HUDEP-2 (cell line): ENCODE measurements at regions not wholly inside any gene's neighbourhood (a gene's known extent, or its start where the extent isn't known, plus 50 kb on each side); places are given as distances from the start of the nearest gene placed in this dataset.
"Not testable (repeated sequence)": the region's sequence is repeated elsewhere in the genome, so short reads cannot be mapped to it uniquely, and the experiment has no call there.

ENCODE experiments used
- DNase-seq, 76 experiments: peaks; one replicate each; lab custom pipeline; 2025; ENCODE audit not compliant: unreplicated experiment in 76 of 76; lab: John Stamatoyannopoulos, UW

DNA sequence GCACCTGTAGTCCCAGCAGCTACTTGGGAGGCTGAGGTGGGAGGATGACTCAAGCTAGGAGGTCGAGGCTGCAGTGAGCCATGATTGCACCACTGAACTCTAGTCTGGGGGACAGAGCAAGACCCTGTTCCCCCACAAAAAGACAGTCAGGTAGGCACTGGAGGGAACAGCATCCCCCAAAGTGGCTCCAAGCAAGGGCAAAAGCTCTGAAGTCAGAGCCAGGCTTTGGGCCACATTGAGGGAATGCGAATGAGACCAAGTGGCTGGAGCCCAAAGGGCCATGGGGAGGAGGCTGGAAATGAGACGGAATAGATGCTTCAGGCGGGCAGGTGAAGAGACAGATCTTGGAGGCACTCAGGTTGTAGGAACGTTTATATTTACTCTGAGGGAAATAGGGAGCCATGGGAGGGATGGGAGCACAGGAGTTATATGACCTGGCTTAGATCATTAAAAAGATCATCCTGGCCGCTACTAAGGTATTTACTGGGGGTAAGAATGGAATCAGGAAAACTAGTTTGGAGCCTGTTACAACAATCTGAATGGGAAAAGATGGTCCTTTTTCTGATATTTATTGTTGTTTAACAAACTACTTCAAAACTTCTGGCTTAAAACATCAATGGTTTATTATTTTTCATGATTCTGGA is 229.6 kb upstream of the ZNF217 start:
- no peak for DNase-seq

DNA sequence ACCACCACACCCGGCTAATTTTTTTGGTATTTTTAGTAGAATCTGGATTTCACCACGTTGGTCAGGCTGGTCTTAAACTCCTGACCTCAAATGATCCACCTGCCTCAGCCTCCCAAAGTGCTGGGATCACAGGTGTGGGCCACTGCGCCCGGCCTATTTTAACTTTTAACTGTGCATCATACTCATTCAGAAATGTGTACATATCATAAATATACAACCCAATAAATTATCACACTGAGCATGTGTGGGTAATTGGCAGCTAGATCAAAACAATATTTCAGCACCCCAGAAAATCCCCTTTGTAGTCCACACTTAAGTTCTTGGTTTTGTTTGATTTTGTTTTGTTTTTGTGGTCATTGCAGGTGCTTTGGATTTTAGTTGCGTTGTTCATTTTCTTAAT is 228.9 kb upstream of the ZNF217 start:
- DNase-seq: no peak

DNA sequence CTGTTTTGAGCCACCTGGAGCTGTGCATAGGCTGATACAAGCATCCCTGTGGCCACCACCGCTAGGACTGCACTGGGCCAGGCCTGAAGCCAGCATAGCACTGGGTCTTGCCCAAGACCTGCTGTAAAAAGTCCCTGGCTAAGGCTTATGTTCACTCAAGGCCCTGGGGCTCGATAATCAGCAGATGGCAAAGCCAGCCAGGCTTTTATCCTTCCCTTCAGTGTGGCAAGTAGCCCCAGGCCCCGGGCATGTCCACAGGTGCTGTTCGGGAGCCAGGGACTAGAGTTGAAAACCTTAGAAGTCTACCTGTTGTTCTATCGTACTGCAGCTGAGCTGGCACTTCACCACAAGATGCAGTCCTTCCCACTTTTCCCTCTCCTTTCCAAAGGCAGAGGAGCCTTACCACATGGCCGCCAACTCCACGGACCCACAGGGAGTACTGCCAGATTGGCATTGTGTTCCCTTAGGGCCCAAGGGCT is 226.4 kb upstream of the ZNF217 start:
- no peak for DNase-seq

DNA sequence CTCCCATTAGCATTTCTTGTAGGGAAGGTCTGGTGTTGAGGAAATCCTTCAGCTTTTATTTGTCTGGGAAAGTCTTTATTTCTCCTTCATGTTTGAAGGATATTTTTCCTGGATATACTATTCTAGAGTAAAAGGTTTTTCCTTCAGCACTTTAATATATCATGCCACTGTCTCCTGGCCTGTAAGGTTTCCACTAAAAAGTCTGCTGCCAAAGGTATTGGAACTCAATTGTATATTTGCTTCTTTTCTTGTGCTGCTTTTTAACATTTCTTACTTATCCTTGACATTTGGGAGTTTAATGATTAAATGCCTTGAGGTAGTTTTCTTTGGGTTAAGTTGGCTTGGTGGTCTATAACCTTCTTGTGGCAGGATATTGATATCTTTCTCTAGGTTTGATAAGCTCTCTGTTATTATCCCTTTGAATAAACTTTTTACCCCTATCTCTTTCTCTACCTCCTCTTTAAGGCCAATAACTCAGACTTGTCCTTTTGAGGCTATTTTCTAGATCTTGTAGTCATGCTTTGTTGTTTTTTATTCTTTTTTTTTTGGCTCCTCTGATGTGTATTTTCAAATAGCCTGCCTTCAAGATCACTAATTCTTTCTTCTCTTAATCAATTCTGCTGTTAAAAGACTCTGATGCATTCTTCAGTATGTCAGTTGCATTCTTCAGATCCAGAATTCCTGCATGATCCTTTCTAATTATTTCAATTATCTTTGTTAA is 225.0 kb upstream of the ZNF217 start:
- no peak for DNase-seq

DNA sequence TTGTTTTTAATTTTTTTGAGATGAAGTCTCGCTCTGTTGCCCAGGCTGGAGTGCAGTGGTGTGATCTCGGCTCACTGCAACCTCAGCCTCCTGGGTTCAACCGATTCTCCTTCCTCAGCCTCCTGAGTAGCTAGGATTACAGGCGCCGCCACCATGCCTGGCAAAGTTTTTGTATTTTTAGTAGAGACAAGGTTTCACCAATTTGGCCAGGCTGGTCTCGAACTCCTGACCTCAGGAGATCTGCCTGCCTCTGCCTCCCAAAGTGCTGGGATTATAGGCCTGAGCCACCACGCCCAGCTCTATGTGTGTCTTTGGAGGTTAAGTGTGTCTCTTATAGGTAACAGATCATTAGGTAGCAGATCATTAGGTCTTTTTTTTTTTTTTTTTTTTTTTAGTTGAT is 223.9 kb upstream of the ZNF217 start:
- DNase-seq: not testable (repeated sequence)

DNA sequence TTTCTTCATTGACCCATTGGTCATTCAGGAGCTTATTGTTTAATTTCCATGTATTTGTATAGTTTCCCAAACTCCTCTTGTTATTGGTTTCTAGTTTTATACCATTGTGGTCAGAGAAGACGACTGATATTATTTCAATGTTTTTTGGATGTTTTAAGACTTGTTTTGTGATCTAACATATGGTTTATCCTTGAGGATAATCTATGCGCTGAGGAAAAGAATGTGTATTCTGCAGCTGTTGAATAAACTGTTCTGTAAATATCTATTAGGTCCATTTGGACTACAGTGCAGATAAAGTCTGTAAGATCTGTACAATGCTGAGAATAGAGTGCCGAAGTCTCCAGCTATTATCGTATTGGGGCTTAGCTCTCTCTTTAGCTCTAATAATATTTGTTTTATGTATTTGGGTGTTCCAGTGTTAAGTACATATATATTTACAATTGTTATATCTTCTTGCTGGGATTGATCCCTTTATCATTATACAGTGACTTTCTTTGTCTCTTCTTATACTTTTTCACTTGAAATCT is 223.3 kb upstream of the ZNF217 start:
- no peak for DNase-seq

DNA sequence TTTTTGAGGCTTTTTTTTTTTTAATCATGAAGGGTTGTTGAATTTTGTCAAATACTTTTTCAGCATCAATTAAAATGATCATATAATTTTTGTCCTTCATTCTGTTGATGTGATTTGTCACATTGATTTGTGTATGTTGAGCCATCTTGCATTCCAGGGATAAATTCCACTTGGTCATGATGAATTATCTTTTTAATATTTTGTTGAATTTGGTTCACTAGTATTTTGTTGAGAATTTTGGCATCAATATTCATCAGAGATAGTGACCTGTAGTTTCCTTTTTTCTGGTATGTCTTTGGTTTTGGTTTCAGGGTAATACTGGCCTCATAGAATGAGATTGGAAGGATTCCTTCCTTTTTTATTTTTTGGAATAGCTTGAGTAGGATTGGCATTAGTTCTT is 221.9 kb upstream of the ZNF217 start:
- no peak for DNase-seq

DNA sequence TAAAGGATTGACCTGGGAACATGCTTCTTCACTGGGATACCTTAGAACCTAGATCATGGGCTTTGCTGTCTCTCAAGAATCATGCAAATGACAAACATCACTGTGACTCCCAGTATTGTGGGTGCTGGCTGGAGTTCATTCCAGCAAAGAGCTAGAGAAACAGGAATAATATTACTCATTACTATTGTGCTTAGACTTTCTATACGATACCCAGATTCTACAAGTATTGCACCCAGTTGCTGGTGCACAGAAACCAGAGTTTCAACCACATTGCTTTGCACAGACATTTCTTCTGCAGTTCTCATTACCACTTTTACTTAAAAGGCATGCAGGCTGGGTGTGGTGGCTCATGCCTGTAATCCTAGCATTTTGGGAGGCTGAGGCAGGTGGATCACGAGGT is 220.4 kb upstream of the ZNF217 start:
- no peak for DNase-seq

DNA sequence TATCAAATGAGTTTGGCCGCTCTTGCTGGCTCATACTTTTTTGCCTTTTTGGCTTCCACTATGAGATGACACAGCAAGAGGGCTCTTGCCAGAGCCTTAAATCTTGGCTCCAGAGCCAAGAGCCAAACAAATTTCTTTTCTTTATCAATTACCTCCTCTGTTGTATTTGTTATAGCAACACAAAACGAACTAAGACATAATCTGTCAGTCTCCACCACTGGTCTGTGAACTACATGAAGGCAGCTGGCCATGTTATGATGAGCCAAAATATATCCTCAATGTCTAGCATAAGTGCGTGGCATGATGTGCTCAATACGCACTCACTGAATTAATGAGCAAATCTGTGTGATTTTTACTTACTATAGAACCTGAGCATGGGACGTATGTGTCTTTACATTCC is 220.0 kb upstream of the ZNF217 start:
- DNase-seq: no peak

DNA sequence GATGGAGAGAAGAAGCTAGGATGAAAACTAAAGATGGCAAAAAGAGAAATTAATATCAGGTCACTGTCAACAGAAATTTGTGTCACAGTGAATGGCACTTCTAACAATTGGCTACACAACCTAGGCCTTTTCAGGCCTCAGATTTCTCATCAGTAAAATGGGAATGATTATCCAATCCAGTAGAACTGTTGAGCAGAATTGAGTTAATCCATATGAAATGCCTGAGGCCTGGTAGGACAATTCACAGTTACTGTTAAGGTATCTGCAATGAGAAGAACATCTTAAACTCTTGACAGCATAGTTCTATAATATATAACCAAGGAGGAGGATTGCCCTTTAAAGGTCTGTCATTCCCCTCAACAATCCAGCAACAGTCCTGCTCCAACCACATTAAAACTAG is 217.9 kb upstream of the ZNF217 start:
- DNase-seq: no peak

DNA sequence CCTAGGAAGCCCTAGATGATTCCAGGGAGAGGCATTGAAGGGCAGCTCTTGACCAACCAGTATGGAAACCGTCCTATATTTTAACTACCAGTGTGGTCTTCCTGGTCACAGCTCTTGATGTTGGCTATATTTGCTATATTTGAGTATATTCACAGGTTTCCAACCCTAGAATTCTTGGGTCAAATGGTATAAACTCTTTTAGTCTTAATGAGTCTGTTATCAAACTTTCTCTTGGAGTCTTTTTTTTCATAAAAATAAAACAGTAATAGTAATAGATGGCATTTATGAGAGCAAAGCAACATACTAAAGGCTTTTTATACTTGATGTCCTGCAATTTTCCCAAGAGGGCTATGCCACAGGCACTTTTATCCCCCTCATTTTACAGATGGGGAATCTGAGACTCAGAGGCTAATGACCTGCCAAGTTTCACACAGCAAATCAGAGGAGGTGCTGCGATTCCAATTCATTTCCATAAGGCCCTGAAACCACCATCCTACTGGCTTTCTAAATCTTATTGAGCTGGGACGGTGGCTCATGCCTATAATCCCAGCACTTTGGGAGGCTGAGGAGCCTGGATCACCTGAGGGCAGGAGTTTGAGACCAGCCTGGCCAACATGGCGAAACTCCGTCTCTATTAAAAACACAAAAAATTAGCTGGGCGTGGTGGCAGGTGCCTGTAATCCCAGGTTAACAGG is 217.2 kb upstream of the ZNF217 start:
- DNase-seq: no peak

DNA sequence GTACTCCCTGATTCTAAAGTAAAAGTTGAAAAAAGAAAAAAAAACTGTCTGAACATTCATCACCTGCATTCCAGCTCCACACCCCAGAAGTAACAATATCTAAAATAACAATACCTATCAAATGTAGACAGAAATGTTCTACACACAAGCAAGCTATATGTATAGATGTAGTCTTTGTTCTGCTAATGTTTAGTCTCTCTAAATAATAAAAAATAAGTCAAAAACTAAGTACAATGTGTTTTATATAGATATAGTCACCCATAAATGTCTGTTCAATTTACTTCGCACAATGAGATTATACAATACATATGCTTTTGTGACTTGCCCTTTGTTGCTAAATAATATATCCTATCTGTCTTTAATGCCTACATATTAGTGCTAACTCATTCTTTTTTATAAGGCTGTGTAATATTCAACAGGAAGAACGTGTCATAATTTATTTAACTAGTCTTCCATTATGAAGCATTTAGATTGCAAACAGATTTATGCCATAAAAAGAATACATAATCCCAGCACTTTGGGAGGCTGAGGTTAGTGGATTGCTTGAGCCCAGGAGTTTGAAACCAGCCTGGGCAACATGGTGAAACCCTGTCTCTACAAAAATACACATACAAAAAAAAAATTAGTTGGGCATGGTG is 216.2 kb upstream of the ZNF217 start:
- no peak for DNase-seq

DNA sequence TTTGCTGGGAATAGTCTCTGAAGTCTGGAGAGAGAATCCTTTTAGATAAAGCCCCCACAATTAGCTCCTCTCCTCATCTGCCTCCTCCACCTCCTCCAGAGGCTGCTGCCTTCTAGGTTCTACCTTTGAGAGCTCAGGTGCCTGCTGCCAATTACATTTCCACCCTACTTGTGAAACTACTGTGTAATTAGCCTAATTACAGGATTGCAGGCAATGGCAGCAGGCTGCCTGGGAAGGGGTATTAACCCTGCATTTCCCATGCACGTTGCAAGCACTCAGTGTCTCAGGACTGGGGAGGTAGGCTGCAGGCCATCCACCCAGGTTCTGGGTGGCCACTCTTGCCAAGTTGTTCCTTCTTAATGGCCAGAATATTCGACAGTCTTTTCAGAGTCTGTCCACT is 215.6 kb upstream of the ZNF217 start:
- no peak for DNase-seq

DNA sequence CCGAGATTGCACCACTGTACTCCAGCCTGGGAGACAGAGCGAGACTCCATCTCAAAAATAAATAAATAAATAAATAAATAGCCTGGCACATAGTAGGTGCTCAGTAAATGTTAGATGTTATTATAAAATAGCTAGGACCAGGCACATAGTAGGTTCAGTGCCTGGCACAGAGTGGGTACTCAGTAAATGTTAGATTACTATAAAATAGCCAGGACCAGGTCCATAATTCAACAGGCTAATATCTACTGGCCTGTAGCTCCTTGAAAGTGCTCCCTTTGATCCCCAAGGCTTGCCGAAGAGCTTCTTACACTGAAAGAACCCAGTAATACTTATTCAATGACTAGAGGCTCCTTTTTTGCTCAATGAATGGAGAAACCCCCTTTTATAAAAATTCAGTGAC is 215.1 kb upstream of the ZNF217 start:
- no peak for DNase-seq

DNA sequence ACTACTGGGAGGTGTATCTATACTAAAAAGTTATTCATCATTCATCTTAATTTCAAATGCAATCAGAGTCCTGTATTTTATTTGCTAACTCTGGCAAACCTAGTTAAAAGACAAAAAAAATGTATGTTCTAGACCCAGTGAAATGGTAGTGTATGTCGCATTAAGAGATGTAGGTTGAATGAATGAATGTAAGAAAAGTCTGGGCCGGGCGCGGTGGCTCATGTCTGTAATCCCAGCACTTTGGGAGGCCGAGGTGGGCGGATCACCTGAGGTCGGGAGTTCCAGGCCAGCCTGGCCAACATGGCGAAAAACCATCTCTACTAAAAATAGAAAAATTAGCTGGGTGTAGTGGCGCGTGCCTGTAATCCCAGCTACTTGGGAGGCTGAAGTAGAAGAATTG is 214.7 kb upstream of the ZNF217 start:
- not testable (repeated sequence) for DNase-seq

DNA sequence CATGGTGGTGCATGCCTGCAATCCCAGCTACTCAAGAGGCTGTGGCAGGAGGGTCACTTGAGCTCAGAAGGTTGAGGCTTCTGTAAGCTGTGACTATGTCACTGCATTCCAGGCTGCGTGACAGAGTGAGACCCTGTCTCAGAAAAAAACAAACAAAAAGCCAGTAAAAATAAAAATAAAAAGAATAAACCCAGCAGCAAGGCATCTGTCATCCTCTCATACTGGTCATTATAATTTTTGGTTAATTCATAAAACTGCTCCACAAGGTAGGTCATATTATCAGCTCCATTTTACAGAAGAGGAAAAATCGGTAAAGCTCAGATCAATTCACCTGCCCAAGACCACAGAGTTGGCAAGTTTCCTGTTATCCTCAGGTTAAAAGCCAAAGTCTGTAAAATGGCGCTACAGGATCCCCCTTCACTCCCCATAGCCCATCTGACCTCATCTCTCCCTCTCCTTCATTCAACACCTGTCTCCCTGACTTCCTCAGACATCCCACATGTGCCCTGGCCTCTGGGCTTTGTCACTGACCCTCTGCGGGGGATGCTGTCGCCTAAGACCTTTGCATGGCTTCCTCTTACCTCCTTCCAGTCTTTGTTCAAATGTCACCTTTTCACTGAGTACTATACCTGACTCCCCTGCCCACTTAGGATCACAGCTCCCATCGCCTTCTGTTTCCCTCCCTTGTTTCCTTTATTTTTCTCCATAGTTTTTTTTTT is 213.2 kb upstream of the ZNF217 start:
- DNase-seq: no peak

DNA sequence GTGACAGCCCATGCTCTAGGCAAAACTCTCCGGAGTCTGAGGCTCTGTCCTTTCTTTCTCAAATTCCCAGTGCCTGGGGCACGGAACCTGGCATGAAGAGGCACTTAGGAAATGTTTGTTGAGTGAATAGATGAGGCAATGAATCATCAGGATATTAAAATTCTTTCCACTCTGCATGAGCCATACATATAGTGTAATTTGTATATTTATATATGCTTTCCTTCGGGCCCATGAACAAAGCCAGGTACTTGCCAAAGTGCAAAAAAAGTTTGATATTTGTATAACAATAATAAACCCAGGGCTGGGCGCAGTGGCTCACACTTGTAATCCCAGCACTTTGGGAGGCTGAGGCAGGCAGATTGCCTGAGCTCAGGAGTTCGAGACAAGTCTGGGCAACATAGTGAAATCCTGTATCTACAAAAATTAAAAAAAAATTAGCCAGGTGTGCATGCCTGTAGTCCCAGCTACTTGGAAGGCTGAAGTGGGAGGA is 212.3 kb upstream of the ZNF217 start:
- no peak for DNase-seq

DNA sequence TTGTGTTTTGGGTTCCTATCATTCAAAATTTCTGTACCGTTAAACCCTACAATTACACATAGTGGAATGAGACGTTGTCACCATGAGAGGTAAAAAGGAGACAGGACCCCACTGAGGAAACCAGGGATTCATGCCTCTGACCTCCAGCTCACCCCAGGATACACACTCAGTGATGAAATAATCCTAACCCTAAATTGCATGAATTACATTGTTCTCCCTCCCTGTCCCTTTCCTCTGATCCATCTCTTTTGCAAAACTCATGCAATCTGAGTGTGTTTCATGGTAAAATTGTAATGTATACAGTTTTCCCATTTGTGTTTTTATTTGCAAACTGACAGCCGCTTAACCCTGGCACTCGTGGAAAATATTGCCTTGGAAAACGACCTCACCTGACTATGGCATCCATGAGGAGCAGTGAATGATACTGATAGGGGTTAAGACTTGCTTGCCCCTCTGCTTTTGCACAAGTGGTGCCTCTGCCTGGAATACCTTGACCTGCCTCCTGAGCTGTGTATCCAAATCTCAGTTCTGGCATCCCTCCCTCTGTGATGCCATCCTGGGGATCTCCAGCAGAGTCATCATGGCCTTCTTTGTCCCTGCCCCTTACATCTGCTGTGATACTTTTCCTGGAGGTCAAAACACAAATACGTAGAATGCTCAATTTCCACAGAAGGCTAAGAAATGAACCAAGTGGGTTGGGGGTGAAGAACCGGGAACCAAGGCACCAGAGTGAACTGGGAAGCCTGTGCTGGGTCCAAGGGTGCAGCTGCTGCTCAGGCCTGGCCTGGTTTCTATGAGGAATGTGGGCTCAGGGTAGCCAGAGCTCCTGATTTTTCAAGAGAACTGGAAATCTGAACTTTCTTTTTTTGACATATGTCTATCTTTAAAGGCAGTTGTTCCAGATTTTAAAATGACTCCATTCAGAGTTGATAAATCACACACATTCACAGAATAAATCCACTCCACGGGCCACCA is 211.6 kb upstream of the ZNF217 start:
- DNase-seq: no peak

DNA sequence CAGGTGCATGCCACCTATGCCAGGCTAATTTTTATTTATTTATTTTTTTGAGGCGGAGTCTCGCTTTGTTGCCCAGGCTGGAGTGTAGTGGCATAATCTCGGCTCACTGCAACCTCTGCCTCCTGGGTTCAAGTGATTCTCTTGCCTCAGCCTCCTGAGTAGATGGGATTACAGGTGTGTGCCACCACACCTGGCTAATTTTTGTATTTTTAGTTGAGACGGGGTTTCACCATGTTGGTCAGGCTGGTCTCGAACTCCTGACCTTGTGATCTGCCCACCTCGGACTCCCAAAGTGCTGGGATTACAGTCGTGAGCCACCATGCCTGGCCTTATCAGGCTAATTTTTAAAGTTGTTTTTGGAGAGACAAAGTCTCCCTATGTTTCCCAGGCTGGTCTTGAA is 210.7 kb upstream of the ZNF217 start:
- DNase-seq: not testable (repeated sequence)
